ENCODE measurements at regions not wholly inside any gene's neighbourhood (a gene's known extent, or its start where the extent isn't known, plus 50 kb on each side); places are given as distances from the start of the nearest gene placed in this dataset.

- Histone ChIP-seq H3K27ac (no peak overlapping the region), H3K4me1 (no peaks in the 10 kb centered on the region), H3K36me3 (no peaks in the 10 kb centered on the region), H3K27me3 (no peaks in the 10 kb centered on the region), H3K9me3 (no peaks in the 10 kb centered on the region), H3K4me3 (no peak overlapping the region)
- intact Hi-C loops (cut with DNase I): no loop called here
- DNase-seq (no peak), ATAC-seq (no peak)
- no peak for TF ChIP-seq CTCF (IDR thresholded peaks at IDR 0.05)
- no peak for TF ChIP-seq POLR2A (IDR thresholded peaks at IDR 0.05)
- WGBS (ENCODE audit: insufficient coverage, low coverage, low lambda C conversion rate, missing lambda C conversion rate): 67% methylated on average over 1 of the region's 1 CpG
Observed at GRCh38 chr2:41420872-41421271, 626.9 kb upstream of the PKDCC start.

- intact Hi-C loops (cut with DNase I): no loop called here
- Histone ChIP-seq H3K9me3 (no peaks in the 10 kb centered on the region), H3K27ac (no peak overlapping the region), H3K36me3 (no peaks in the 10 kb centered on the region), H3K4me3 (no peak overlapping the region), H3K4me1 (no peaks in the 10 kb centered on the region), H3K27me3 (no peaks in the 10 kb centered on the region)
- 14% methylated on average over 2 of the region's 2 CpGs for WGBS (ENCODE audit: insufficient coverage, low coverage, low lambda C conversion rate, missing lambda C conversion rate)
- TF ChIP-seq POLR2A (IDR thresholded peaks at IDR 0.05) (no peak), CTCF (IDR thresholded peaks at IDR 0.05) (no peak)
- no peak for ATAC-seq
- DNase-seq: no peak
Observed at GRCh38 chr2:41431756-41432155, 616.1 kb upstream of the PKDCC start.

- TF ChIP-seq POLR2A (IDR thresholded peaks at IDR 0.05) (no peak), CTCF (IDR thresholded peaks at IDR 0.05) (no peak)
- Histone ChIP-seq H3K27me3 (no peaks in the 10 kb centered on the region), H3K27ac (no peak overlapping the region), H3K9me3 (no peaks in the 10 kb centered on the region), H3K4me3 (no peak overlapping the region), H3K4me1 (no peaks in the 10 kb centered on the region), H3K36me3 (no peaks in the 10 kb centered on the region)
- 92% methylated on average over 1 of the region's 1 CpG for WGBS (ENCODE audit: insufficient coverage, low coverage, low lambda C conversion rate, missing lambda C conversion rate)
- intact Hi-C loops (cut with DNase I): no loop called here
- ATAC-seq (no peak), DNase-seq (no peak)
Observed at GRCh38 chr2:41432459-41432858, 615.4 kb upstream of the PKDCC start.

GRCh38 chr2:41434991-41435390, 612.8 kb upstream of the PKDCC start:
- Histone ChIP-seq H3K27me3 (no peaks in the 10 kb centered on the region), H3K4me3 (no peak overlapping the region), H3K27ac (no peak overlapping the region), H3K9me3 (no peaks in the 10 kb centered on the region), H3K36me3 (no peaks in the 10 kb centered on the region), H3K4me1 (no peaks in the 10 kb centered on the region)
- 57% methylated on average over 3 of the region's 3 CpGs for WGBS (ENCODE audit: insufficient coverage, low coverage, low lambda C conversion rate, missing lambda C conversion rate)
- intact Hi-C loops (cut with DNase I): no loop called here
- TF ChIP-seq POLR2A (IDR thresholded peaks at IDR 0.05) (no peak), CTCF (IDR thresholded peaks at IDR 0.05) (no peak)
- ATAC-seq (no peak), DNase-seq (no peak)

- H3K4me3 ChIP-seq: no peak overlapping the region
- intact Hi-C loops (cut with DNase I): no loop called here
- no peaks in the 10 kb centered on the region for H3K4me1 ChIP-seq
- no peaks in the 10 kb centered on the region for H3K27me3 ChIP-seq
- DNase-seq (no peak), ATAC-seq (no peak)
- TF ChIP-seq CTCF (IDR thresholded peaks at IDR 0.05): no peak
- TF ChIP-seq POLR2A (IDR thresholded peaks at IDR 0.05): no peak
- H3K36me3 ChIP-seq: no peaks in the 10 kb centered on the region
- H3K27ac ChIP-seq: no peak overlapping the region
- H3K9me3 ChIP-seq: no peaks in the 10 kb centered on the region
Observed at GRCh38 chr2:41441958-41442357, 605.9 kb upstream of the PKDCC start.
